Smooth muscle cell (in vitro differentiated cells): ENCODE measurements at regions not wholly inside any gene's neighbourhood (a gene's known extent, or its start where the extent isn't known, plus 50 kb on each side); places are given as distances from the start of the nearest gene placed in this dataset.

ENCODE experiments used
- DNase-seq: peaks from one replicate; lab custom pipeline; 2025; ENCODE audit not compliant: unreplicated experiment; lab: John Stamatoyannopoulos, UW
- H2AFZ ChIP-seq: fragments of 200-600 bp; sonication (generic); 2 replicates; pipeline ENCODE4 v1.6.0; 2016; ENCODE audit warnings: antibody characterized with exemption, low read depth, mild to moderate bottlenecking
- H3F3A ChIP-seq: fragments of 200-600 bp; sonication (generic); 2 replicates; pipeline ENCODE4 v1.6.0; 2017; ENCODE audit warnings: antibody characterized with exemption, low read depth
- H3K27ac ChIP-seq: fragments of 200-600 bp; sonication (generic); 2 replicates; pipeline ENCODE4 v1.5.1; 2016; ENCODE audit warnings: low read depth, mild to moderate bottlenecking
- H3K27me3 ChIP-seq: fragments of 200-600 bp; sonication (generic); 2 replicates; pipeline ENCODE4 v1.6.1; 2016; ENCODE audit warnings: low read depth, mild to moderate bottlenecking
- H3K36me3 ChIP-seq: fragments of 200-600 bp; sonication (generic); 2 replicates; pipeline ENCODE4 v1.5.1; 2016; ENCODE audit warnings: low read depth
- H3K4me1 ChIP-seq: fragments of 200-600 bp; sonication (generic); 2 replicates; pipeline ENCODE4 v1.5.1; 2016; ENCODE audit warnings: low read depth
- H3K4me2 ChIP-seq: fragments of 200-600 bp; sonication (generic); 2 replicates; pipeline ENCODE4 v1.6.0; 2016; ENCODE audit warnings: mild to moderate bottlenecking
- H3K4me3 ChIP-seq: fragments of 200-600 bp; sonication (generic); 2 replicates; pipeline ENCODE4 v1.5.1; 2016; ENCODE audit warnings: mild to moderate bottlenecking
- H3K79me2 ChIP-seq: fragments of 200-600 bp; sonication (generic); 2 replicates; pipeline ENCODE4 v1.6.0; 2016; ENCODE audit warnings: low read depth, mild to moderate bottlenecking
- H3K9ac ChIP-seq: fragments of 200-600 bp; sonication (generic); 2 replicates; pipeline ENCODE4 v1.6.0; 2016; ENCODE audit warnings: low read depth
- H3K9me3 ChIP-seq: fragments of 200-600 bp; sonication (generic); replicated peaks from 2 replicates; pipeline ENCODE4 v1.5.1; 2016; ENCODE audit warnings: low read depth
- H4K20me1 ChIP-seq: fragments of 200-600 bp; sonication (generic); 2 replicates; pipeline ENCODE4 v1.6.0; 2016; ENCODE audit warnings: low read depth
- WGBS: methylation state at CpG from one replicate; pipeline ENCODE4 v1.1.7; 2016; ENCODE audit warnings: low lambda C conversion rate; 5-methylcytosine and 5-hydroxymethylcytosine counted together
- TF ChIP-seq, protein P1 (sequence below): fragments of 200-600 bp; sonication (generic); IDR thresholded peaks from 2 replicates; pipeline ENCODE4 v1.5.1; 2017; ENCODE audit warnings: borderline replicate concordance, mild to moderate bottlenecking, antibody characterized with exemption; ENCODE audit not compliant: insufficient read depth, poor library complexity, severe bottlenecking

GRCh38 chr18:60122339-60122738, 222.5 kb downstream of the PMAIP1 start:
- H3K4me3 ChIP-seq = no peak overlapping the region
- no peak overlapping the region for H3K27ac ChIP-seq
- TF ChIP-seq, protein P1, sequence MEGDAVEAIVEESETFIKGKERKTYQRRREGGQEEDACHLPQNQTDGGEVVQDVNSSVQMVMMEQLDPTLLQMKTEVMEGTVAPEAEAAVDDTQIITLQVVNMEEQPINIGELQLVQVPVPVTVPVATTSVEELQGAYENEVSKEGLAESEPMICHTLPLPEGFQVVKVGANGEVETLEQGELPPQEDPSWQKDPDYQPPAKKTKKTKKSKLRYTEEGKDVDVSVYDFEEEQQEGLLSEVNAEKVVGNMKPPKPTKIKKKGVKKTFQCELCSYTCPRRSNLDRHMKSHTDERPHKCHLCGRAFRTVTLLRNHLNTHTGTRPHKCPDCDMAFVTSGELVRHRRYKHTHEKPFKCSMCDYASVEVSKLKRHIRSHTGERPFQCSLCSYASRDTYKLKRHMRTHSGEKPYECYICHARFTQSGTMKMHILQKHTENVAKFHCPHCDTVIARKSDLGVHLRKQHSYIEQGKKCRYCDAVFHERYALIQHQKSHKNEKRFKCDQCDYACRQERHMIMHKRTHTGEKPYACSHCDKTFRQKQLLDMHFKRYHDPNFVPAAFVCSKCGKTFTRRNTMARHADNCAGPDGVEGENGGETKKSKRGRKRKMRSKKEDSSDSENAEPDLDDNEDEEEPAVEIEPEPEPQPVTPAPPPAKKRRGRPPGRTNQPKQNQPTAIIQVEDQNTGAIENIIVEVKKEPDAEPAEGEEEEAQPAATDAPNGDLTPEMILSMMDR = no peak
- H3K4me2 ChIP-seq = no peak overlapping the region
- H3K27me3 ChIP-seq = peaks cover 7% of the 10 kb centered on the region
- no peaks in the 10 kb centered on the region for H3F3A ChIP-seq
- H2AFZ ChIP-seq = no peak overlapping the region
- no peaks in the 10 kb centered on the region for H4K20me1 ChIP-seq
- H3K79me2 ChIP-seq = no peaks in the 10 kb centered on the region
- H3K36me3 ChIP-seq = no peaks in the 10 kb centered on the region
- H3K9ac ChIP-seq = no peak overlapping the region
- DNase-seq = no peak
- H3K9me3 ChIP-seq = no peaks in the 10 kb centered on the region
- no peaks in the 10 kb centered on the region for H3K4me1 ChIP-seq

- H3K4me3 ChIP-seq = no peak overlapping the region
- no peak overlapping the region for H3K4me2 ChIP-seq
- WGBS = 90% methylated on average over 5 of the region's 5 CpGs
- H3K9ac ChIP-seq = no peak overlapping the region
- H3K36me3 ChIP-seq = no peaks in the 10 kb centered on the region
- peaks cover 7% of the 10 kb centered on the region for H3K27me3 ChIP-seq
- TF ChIP-seq, protein P1 = no peak
- no peaks in the 10 kb centered on the region for H4K20me1 ChIP-seq
- no peak overlapping the region for H2AFZ ChIP-seq
- H3K27ac ChIP-seq = no peak overlapping the region
- no peaks in the 10 kb centered on the region for H3K9me3 ChIP-seq
- H3F3A ChIP-seq = no peaks in the 10 kb centered on the region
- no peaks in the 10 kb centered on the region for H3K4me1 ChIP-seq
- no peak for DNase-seq
- H3K79me2 ChIP-seq = no peaks in the 10 kb centered on the region
These were observed 220.5 kb downstream of the PMAIP1 start for GRCh38 chr18:60120231-60120750.

GRCh38 chr18:60117321-60117720, 217.5 kb downstream of the PMAIP1 start:
- Histone ChIP-seq H3K27ac (no peak overlapping the region), H3K9me3 (no peaks in the 10 kb centered on the region), H3K27me3 (peaks cover 7% of the 10 kb centered on the region), H3K4me1 (no peaks in the 10 kb centered on the region), H3K4me3 (no peak overlapping the region), H3F3A (no peaks in the 10 kb centered on the region), H4K20me1 (no peaks in the 10 kb centered on the region), H3K79me2 (no peaks in the 10 kb centered on the region), H3K36me3 (no peaks in the 10 kb centered on the region), H2AFZ (no peak overlapping the region), H3K4me2 (no peak overlapping the region), H3K9ac (no peak overlapping the region)
- DNase-seq = no peak
- WGBS = 62% methylated on average over 6 of the region's 6 CpGs
- TF ChIP-seq, protein P1 = no peak

- H2AFZ ChIP-seq = no peak overlapping the region
- DNase-seq = no peak
- no peak overlapping the region for H3K4me3 ChIP-seq
- no peaks in the 10 kb centered on the region for H3K9me3 ChIP-seq
- TF ChIP-seq, protein P1 = no peak
- H3K36me3 ChIP-seq = no peaks in the 10 kb centered on the region
- no peaks in the 10 kb centered on the region for H3F3A ChIP-seq
- H4K20me1 ChIP-seq = no peaks in the 10 kb centered on the region
- H3K27me3 ChIP-seq = peaks cover 7% of the 10 kb centered on the region
- no peaks in the 10 kb centered on the region for H3K4me1 ChIP-seq
- no peaks in the 10 kb centered on the region for H3K79me2 ChIP-seq
- no peak overlapping the region for H3K4me2 ChIP-seq
- peak overlapping the region; percentile 23 for H3K27ac ChIP-seq
- no peak overlapping the region for H3K9ac ChIP-seq
These were observed 213.6 kb downstream of the PMAIP1 start for GRCh38 chr18:60113396-60113795.
